Endothelial cell of hepatic sinusoid (primary cell): ENCODE measurements at regions not wholly inside any gene's neighbourhood (a gene's known extent, or its start where the extent isn't known, plus 50 kb on each side); places are given as distances from the start of the nearest gene placed in this dataset.

Experiments used
- in situ Hi-C: cut with HindIII; loops from 2 replicates; pipeline ENCODE4 v1.10.0; 2017; ENCODE audit warnings: low sequenced_read_pairs

- in situ Hi-C loops, result no loop called here
Observed at GRCh38 chr17:22410136-22410535, 717.8 kb downstream of the KCNJ18 start.

GRCh38 chr17:22411185-22411784, 719.0 kb downstream of the KCNJ18 start:
- in situ Hi-C loops, result no loop called here

GRCh38 chr17:22435231-22435974, 743.1 kb downstream of the KCNJ18 start:
- in situ Hi-C loops, result loop anchor here (25.0 kb wide), 1 partner anchor 98 kb away; no protein-coding TSS in a partner anchor

GRCh38 chr17:22441776-22442175, 749.5 kb downstream of the KCNJ18 start:
- in situ Hi-C loops, result loop anchor here (25.0 kb wide), 1 partner anchor 104 kb away; no protein-coding TSS in a partner anchor

- in situ Hi-C loops, result loop anchor here (25.0 kb wide), 1 partner anchor 106 kb away; no protein-coding TSS in a partner anchor
Observed at GRCh38 chr17:22443061-22443460, 750.7 kb downstream of the KCNJ18 start.

GRCh38 chr17:22453181-22453580, 760.9 kb downstream of the KCNJ18 start:
- in situ Hi-C loops, result no loop called here

GRCh38 chr17:22454070-22454999, 762.0 kb downstream of the KCNJ18 start:
- in situ Hi-C loops, result no loop called here

- in situ Hi-C loops, result no loop called here
Observed at GRCh38 chr17:22459331-22459952, 767.1 kb downstream of the KCNJ18 start.

- in situ Hi-C loops, result no loop called here
Observed at GRCh38 chr17:22459953-22460350, 767.6 kb downstream of the KCNJ18 start.

- in situ Hi-C loops, result no loop called here
Observed at GRCh38 chr17:22460461-22461063, 768.2 kb downstream of the KCNJ18 start.

GRCh38 chr17:22461460-22462145, 769.3 kb downstream of the KCNJ18 start:
- in situ Hi-C loops, result no loop called here

GRCh38 chr17:22462461-22462860, 770.1 kb downstream of the KCNJ18 start:
- in situ Hi-C loops, result no loop called here

- in situ Hi-C loops, result no loop called here
Observed at GRCh38 chr17:22463110-22463850, 771.0 kb downstream of the KCNJ18 start.

GRCh38 chr17:22464041-22464440, 771.7 kb downstream of the KCNJ18 start:
- in situ Hi-C loops, result no loop called here

- in situ Hi-C loops, result no loop called here
Observed at GRCh38 chr17:22467720-22468119, 775.4 kb downstream of the KCNJ18 start.

GRCh38 chr17:22469101-22469880, 777.0 kb downstream of the KCNJ18 start:
- in situ Hi-C loops, result no loop called here

GRCh38 chr17:22469941-22470340, 777.6 kb downstream of the KCNJ18 start:
- in situ Hi-C loops, result no loop called here

- in situ Hi-C loops, result no loop called here
Observed at GRCh38 chr17:22470411-22471175, 778.3 kb downstream of the KCNJ18 start.
